ENCODE measurements at regions not wholly inside any gene's neighbourhood (a gene's known extent, or its start where the extent isn't known, plus 50 kb on each side); places are given as distances from the start of the nearest gene placed in this dataset.

DNA sequence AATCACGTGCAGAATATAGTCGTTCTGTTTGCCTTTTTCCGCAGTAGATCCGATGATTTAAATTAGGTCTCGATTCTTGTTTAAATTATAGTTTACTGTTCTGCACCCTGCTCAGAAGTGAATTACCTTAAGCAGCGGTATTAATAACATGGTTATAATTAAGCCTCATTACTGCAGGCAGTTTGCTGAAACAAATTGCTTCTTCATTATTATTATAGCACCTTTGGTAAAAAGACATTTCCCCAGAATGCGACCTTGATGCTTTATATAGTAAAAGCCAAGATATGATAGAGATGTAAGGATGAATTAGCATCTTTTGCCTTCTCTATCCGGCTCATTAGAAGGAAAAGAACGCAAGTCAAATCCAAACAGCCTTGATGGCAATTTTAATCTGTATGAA is 625.2 kb upstream of the CADM1 start:
- Mint-ChIP-seq H3K9me3 (no peaks in the 10 kb centered on the region), H3K27me3 (ENCODE audit: low read depth in 3 of 3) (peaks cover 0 to 2% (median 0%) of the 10 kb centered on the region in 3 donors), H3K27ac (no peak overlapping the region), H3K4me3 (no peak overlapping the region), H3K36me3 (no peaks in the 10 kb centered on the region), H3K4me1 (no peaks in the 10 kb centered on the region)
- H3K36me3 ChIP-seq (replicated peaks in 1 of 2; ENCODE audit: control insufficient read depth in 1 of 2, insufficient read depth in 2 of 2, low read length in 2 of 2) = no peaks in the 10 kb centered on the region
- no peaks in the 10 kb centered on the region for H3K4me1 ChIP-seq (ENCODE audit: control insufficient read depth in 1 of 2, insufficient read depth in 2 of 2, low read length in 2 of 2)
- H3K4me2 ChIP-seq (replicated peaks; ENCODE audit: extremely low read depth, low read length, poor library complexity, severe bottlenecking) = no peak overlapping the region
- H3K27me3 ChIP-seq (ENCODE audit: control insufficient read depth in 2 of 2, insufficient read depth in 2 of 2, low read length in 2 of 2) = no peaks in the 10 kb centered on the region
- no peak for DNase-seq
- H3K79me2 ChIP-seq (ENCODE audit: insufficient read depth, low read length) = no peaks in the 10 kb centered on the region
- no peak overlapping the region for H3K4me3 ChIP-seq (replicated peaks in 1 of 3; ENCODE audit: low read depth in 2 of 3, low read length in 3 of 3)
- intact Hi-C loops (cut with micrococcal nuclease) = no loop called here
- no peak overlapping the region for H3K27ac ChIP-seq (ENCODE audit: low read depth in 1 of 2, low read length in 2 of 2)
- WGBS (ENCODE audit: insufficient coverage) = 90% methylated on average over 5 of the region's 9 CpGs
- no peak overlapping the region for H3K9ac ChIP-seq (ENCODE audit: insufficient read depth, low read length, poor library complexity, severe bottlenecking)
- no peaks in the 10 kb centered on the region for H4K20me1 ChIP-seq (ENCODE audit: insufficient read depth, low read length)
- H2AFZ ChIP-seq (ENCODE audit: insufficient read depth, low read depth, low read length, poor library complexity, severe bottlenecking) = no peak overlapping the region
- no peak for TF ChIP-seq CTCF (IDR thresholded peaks at IDR 0.05)
- H3K9me3 ChIP-seq (replicated peaks in 1 of 2; ENCODE audit: control insufficient read depth in 1 of 2, insufficient read depth in 1 of 2, low read length in 2 of 2) = no peaks in the 10 kb centered on the region

- Histone ChIP-seq H3K36me3 (replicated peaks in 1 of 2; ENCODE audit: control insufficient read depth in 1 of 2, insufficient read depth in 2 of 2, low read length in 2 of 2) (no peaks in the 10 kb centered on the region), H3K4me3 (replicated peaks in 1 of 3; ENCODE audit: low read depth in 2 of 3, low read length in 3 of 3) (no peak overlapping the region), H3K4me2 (replicated peaks; ENCODE audit: extremely low read depth, low read length, poor library complexity, severe bottlenecking) (no peak overlapping the region), H3K79me2 (ENCODE audit: insufficient read depth, low read length) (no peaks in the 10 kb centered on the region), H4K20me1 (ENCODE audit: insufficient read depth, low read length) (no peaks in the 10 kb centered on the region), H3K4me1 (ENCODE audit: control insufficient read depth in 1 of 2, insufficient read depth in 2 of 2, low read length in 2 of 2) (no peaks in the 10 kb centered on the region), H3K27ac (ENCODE audit: low read depth in 1 of 2, low read length in 2 of 2) (no peak overlapping the region), H2AFZ (ENCODE audit: insufficient read depth, low read depth, low read length, poor library complexity, severe bottlenecking) (no peak overlapping the region), H3K9me3 (replicated peaks in 1 of 2; ENCODE audit: control insufficient read depth in 1 of 2, insufficient read depth in 1 of 2, low read length in 2 of 2) (no peaks in the 10 kb centered on the region), H3K9ac (ENCODE audit: insufficient read depth, low read length, poor library complexity, severe bottlenecking) (no peak overlapping the region), H3K27me3 (ENCODE audit: control insufficient read depth in 2 of 2, insufficient read depth in 2 of 2, low read length in 2 of 2) (no peaks in the 10 kb centered on the region)
- Mint-ChIP-seq H3K27ac (no peak overlapping the region), H3K27me3 (ENCODE audit: low read depth in 3 of 3) (no peaks in the 10 kb centered on the region), H3K4me1 (no peaks in the 10 kb centered on the region), H3K36me3 (no peaks in the 10 kb centered on the region), H3K9me3 (peaks cover 0 to 2% (median 0%) of the 10 kb centered on the region in 7 donors), H3K4me3 (no peak overlapping the region)
- no peak for DNase-seq
- no peak for TF ChIP-seq CTCF (IDR thresholded peaks at IDR 0.05)
- no CpG with 5 or more reads among the region's 3 CpGs for WGBS (ENCODE audit: insufficient coverage)
- intact Hi-C loops (cut with micrococcal nuclease) = no loop called here
Observed at GRCh38 chr11:116126562-116126961, 622.3 kb upstream of the CADM1 start.

Measured in CD14-positive monocyte (primary cell).